HG02642 (cell line): ENCODE measurements at regions not wholly inside any gene's neighbourhood (a gene's known extent, or its start where the extent isn't known, plus 50 kb on each side); places are given as distances from the start of the nearest gene placed in this dataset.

Source experiments
- ATAC-seq: cut with Tn5 transposase; IDR thresholded peaks from one replicate; pipeline ENCODE4 v1.9.1; 2021; ENCODE audit warnings: mild to moderate bottlenecking; ENCODE audit not compliant: unreplicated experiment, poor library complexity

DNA sequence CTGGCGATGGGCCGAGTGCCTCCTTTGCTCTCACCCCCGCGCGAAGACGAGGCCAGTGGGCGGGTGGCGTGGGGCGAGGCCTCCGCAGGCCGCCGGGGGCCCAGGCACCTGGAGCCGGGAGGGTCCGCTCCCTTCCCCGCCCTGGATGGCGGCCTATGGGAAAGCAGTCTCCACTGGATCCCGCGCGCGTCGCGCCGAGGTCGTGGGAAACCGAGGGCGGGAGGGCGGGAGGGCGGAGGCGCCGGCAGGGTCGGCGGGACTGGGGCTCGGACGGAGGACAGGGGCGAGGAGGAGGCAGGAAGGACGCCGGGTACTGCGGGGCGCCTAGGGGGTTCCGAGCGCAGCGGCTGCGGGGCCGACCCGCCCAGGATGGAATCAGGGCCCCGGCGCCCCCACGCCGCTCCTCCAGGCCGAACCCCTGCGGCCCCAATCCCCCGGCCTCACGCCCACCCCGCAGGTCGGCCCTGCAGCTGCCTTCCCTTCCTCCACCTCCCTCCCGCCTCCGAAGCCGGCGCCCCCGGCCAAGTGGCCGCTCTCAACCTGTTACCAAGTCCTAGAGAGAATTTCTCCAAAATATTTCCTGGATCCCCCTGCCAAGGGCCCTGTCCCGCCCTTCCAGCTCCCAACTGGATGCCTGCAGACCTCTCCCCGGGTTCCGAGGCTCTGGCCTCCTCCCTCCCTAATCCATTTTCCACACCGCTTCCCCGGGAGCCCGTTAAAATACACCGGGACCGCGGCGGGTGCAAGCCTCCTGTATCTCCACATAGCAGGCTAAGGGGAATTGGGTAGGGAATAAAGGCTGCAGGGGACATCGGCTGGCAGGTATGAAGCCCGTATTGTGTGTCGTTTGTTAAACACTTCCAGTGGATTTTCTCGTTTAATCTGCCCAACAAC is 146.3 kb downstream of the ERCC6L2 start:
- ATAC-seq: no peak

- no peak for ATAC-seq
Observed at GRCh38 chr9:96020792-96021550, 145.5 kb downstream of the ERCC6L2 start.

DNA sequence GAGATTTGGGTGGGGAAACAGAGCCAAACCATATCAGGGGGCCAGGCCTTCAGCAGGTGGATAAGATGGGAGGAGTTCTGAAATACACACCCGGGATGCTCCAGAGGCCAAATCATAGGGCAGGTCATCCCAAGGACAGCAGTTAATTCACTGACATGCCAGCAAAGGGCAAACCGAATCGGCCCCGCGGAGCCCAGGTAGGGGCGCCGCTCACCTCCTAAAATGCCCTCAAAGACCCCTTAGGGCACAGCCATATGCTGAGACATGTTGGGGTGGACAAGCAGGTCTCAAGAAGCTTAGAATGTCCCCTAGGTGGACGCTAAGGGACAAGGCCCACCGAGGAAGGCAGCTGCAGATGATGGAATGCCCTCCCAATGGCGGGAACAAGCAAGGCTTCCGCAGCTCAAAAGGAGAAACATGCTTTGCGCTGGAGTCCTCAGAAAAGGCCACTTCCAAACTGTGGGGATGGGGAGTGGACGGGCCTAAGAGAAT is 144.9 kb downstream of the ERCC6L2 start:
- no peak for ATAC-seq
